Dedifferentiated amniotic fluid mesenchymal stem cell (primary cell): ENCODE measurements at regions not wholly inside any gene's neighbourhood (a gene's known extent, or its start where the extent isn't known, plus 50 kb on each side); places are given as distances from the start of the nearest gene placed in this dataset.

Experiments used
- DNase-seq: peaks from one replicate; pipeline ENCODE4 v3.0.0-alpha.2; 2016; ENCODE audit errors: extremely low spot score

DNA sequence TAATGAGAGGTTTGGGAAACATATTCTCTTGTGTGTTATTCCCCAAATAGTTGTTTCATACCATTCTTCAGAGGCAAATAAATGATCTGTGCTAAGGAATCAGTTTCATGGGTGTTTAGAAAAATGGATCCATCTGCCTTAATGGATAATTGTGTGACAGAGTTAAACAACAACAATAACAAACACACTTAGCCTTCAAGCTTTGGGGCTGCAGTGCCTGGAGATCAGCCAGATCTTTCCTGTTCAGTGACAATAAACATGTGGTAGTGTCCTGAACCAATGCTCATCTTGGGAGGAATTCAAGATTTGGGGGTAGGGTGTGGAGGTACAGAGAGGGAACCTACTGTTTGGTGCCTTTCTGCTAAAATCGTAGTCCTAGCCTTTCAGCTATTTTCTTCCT is 93.7 kb upstream of the PRICKLE1 start:
- no peak for DNase-seq

DNA sequence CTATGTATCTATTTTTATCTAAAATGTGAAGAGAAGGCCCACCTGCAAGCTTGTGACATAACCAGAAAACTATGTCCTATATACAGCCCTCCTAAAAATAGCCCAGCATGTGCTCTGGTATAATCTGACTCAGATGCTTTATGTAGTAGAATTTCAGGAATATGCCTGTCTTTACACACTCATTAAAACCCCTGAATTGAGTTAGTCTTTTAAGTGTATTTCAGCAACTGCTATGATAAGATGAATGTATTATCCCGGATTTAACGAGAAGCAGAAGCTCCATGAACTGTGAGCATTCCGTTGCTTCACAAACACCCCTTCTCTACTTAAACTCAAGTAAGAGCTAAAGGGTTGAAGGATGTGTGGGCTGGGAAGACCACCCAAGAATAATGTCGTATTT is 89.9 kb upstream of the PRICKLE1 start:
- DNase-seq: no peak

- DNase-seq: no peak
Measured at GRCh38 chr12:42677461-42677860, 87.9 kb upstream of the PRICKLE1 start.

- no peak for DNase-seq
Measured at GRCh38 chr12:42673535-42673934, 84.0 kb upstream of the PRICKLE1 start.

DNA sequence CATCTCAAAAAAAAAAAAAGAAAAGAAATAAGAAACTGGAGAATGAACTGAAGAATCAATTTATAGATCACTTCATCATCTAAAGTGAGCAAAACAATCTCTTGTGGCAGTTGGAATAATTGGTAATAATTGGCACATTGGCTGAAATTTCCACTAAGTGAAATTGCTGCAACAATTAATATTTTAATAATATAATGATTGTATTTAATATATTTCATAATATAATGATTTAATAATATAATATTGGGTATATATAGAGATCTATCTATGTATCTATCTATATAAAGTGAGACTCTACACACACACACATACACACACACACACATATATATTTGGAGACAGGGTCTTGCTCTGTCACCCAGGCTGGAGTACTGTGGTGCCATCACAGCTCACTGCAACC is 81.2 kb upstream of the PRICKLE1 start:
- DNase-seq: no peak

DNA sequence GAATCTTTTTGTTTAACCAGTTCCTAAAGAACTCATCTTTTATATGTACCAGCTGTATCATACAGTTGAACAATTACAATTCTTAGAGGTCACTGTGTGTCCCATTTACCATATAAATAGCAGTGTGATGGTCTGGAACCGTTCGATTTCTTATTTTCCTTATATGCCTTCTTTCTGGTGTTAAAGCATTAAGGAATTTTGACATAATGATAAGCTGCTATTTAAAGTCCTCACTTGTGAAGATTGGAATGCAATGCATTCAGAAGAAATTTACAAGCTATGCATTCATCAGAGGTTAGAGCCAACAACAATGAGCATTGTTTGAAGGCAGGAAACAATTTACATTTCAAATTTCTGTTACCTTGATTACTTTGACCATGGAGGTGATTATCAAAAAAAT is 80.0 kb upstream of the PRICKLE1 start:
- peak; percentile 50 for DNase-seq

DNA sequence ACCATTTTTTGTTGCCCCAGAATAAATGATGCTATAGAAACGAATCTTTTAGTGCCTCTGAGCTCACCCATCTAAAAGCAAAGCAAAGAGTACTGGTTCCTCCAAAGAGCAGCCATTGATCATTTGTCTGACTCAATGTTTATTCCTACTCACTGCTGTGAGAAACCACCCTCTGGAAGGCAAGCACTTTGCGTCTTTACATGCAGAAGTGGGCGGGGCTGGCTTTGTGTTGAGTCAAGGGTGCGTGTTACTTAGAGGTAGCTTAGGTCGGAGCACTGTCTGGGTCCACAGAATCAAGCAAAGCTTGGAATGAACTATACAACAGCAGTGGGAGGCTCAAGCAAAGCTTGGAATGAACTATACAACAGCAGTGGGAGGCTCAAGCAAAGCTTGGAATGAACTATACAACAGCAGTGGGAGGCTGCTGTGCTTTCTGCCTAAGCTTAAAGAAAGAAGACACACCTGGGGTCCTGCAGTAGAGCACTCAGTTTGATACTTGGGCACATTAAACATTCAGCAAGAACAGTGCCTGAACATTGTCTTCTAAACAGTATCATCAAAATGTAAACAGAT is 77.2 kb upstream of the PRICKLE1 start:
- no peak for DNase-seq

GRCh38 chr12:42663621-42664020 is 74.1 kb upstream of the PRICKLE1 start:
- DNase-seq: no peak

DNA sequence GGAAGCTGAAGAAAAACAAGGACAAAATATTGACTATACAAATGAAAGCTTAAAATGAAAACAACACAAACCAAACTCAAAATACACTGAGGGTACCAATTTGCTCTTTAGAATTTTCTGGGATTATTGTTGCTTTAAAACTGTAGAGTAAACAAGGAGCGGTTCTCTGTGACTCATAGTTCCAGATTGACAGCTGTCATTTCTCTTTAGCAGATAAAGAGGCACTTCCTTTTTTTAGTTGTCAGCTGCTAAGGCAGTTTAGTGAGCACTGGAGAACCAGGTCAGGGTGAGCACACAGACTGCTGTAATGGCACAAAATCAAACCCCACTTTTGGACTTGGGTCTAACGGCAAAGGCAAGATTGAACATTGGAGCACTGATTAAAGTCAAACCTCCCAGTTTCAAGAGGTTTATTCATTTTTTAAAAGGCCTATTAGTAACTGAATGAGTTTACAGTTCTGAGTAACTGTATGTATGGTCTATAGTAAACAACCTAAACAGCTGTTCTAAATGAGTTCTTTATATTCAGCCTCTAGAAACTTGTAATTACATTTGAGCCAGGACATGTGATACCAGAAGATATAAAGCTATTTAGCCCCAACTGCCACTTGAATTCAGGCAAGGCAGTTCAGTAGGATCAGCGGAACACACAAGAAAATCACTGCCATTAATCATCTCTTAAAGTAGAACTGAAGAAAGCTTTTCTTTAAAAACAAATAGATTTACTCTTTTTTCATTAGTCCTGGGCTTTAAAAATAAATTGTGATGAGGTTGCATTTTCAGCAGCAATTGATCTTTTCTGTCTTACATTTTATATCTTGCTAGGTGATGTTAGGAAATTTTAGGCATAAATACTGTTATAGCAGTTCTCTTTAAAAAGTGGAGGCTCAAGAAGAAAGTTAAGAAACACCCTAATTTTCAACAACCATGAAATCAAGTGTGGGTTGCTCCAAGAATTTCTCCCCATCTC is 71.7 kb upstream of the PRICKLE1 start:
- no peak for DNase-seq

DNA sequence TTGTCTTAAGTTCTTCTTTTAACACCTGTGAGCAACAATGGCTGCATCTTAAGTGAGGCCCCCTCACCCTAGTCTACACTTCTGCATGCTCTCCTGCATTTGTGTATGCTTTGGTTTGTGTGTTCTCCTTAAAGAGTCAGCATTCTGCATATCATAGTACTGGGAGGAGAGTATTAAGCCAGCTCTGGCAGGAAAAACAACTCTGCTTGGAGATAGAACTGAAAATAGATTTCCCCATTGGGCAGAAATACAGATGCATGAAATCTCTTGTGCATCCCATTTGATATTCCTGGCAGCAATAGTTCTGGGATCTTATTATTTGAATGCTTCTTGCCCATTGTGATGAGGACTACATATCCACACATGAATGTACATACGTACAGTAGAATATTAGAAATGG is 70.6 kb upstream of the PRICKLE1 start:
- DNase-seq: no peak

DNA sequence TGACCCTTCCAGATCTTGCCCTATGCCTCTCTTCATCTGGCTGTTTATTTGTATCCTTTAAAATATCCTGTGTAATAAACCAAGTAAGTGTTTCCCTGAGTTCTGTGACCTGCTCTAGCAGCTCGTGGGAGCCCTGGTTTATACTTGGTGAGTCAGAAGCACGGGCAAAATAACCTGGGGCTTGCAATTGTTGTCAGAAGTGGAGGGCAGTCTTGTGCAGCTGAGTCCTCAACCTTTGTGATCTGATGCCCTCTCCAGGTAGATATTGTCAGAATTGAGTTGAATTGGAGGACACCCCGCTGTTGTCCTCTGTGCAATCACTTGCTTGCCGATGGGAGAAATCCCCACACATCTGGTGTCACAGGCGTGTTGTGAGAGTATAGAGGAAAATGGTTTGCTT is 62.5 kb upstream of the PRICKLE1 start:
- no peak for DNase-seq

- no peak for DNase-seq
Measured at GRCh38 chr12:42648061-42648460, 58.5 kb upstream of the PRICKLE1 start.

GRCh38 chr12:42643881-42644579 is 54.5 kb upstream of the PRICKLE1 start:
- no peak for DNase-seq

- DNase-seq: no peak
Measured at GRCh38 chr12:42641221-42641885, 51.8 kb upstream of the PRICKLE1 start.

- no peak for DNase-seq
Measured at GRCh38 chr12:42640391-42640790, 50.8 kb upstream of the PRICKLE1 start.

GRCh38 chr12:42639556-42639955 is 50.0 kb upstream of the PRICKLE1 start:
- no peak for DNase-seq
